HG03175 (cell line): ENCODE measurements at regions not wholly inside any gene's neighbourhood (a gene's known extent, or its start where the extent isn't known, plus 50 kb on each side); places are given as distances from the start of the nearest gene placed in this dataset.
"Not testable (repeated sequence)": the region's sequence is repeated elsewhere in the genome, so short reads cannot be mapped to it uniquely, and the experiment has no call there.

Source experiments
- ATAC-seq: cut with Tn5 transposase; IDR thresholded peaks from one replicate; pipeline ENCODE4 v1.9.1; 2021; ENCODE audit warnings: mild to moderate bottlenecking, moderate library complexity; ENCODE audit not compliant: unreplicated experiment

DNA sequence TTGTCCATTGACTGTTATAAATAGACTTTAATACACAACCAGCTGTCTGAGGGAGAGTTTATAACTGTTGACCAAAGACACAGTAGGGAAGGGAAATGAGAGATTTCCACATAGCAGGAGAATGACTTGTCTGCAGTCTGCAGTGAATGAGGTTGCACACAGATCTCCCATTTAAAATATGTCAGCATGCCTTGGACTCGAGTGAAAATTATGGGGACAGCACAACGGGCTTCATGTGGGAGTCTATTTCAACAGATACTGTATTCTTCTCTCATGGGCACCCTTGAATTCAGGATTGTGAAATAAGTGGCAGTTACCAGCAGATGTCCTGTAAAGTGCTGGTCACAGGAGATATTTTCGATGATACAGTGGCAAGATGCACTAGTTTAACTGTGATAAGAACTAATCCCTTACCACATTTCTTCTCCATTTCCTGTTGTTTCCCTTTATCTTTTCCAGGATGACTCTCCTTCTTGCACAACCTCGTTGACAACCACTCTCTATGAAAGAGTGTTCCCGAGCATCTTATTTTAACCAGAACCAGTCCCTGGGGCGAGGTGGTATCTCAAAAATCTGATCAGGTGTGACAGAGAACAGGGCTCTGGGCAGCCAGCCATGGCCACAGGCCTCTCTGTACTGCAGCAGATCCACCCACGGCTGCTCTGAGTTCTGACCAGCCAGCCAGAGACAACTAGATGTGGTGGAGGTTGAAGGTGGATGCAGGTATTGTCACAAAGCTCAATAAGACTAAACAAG is 51.5 kb upstream of the MAP3K1 start:
- no peak for ATAC-seq

DNA sequence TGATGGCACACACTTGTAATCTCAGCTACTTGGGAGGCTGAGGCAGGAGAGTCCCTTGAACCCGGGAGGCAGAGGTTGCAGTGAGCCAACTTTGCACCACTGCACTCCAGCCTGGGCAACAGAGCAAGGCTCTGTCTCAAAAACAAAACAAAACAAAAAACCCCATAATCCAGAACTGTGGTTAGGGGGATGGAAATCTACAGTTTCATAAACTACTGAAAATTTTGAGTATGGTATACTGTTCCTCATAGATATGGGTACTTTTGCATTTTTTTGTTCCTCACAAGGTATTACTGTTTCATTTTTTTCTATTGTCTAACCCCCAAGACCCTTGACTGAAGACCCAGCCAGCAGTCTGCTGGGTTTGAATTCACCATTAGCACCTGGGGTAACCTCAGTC is 52.2 kb upstream of the MAP3K1 start:
- no peak for ATAC-seq

DNA sequence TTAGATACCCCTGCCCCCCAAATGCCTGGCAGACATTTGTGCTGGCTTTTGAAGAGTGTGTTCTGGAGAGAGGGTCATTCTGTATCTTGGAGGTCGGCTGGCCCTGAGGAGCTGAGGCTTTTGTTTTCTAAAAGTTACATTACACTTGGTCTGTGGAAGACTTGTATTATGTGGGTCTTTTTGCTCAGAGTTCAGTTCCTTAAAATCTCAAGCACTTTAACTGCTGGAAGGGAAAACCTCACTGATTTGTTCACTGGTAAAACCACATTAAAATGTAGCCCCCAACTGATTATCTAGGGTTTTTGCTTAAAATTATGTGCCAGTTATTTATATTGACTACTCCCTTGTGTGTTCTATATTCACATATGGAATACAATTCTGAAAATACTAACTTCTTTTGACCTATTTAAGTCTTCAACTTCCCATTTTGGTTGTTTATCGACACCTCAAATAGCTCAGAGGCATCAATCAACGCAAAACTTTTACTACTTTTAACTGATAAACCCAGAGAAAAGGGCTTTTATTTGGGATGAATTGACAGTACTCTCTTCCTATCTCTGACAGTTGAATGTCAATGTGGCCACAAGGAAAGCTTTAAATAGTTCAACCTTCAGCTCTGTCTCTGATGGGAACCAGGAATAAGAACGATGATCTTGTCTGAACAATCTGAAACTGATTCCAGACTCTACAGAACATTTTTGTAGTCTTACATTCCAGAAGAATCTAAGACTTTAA is 54.0 kb upstream of the MAP3K1 start:
- no peak for ATAC-seq

DNA sequence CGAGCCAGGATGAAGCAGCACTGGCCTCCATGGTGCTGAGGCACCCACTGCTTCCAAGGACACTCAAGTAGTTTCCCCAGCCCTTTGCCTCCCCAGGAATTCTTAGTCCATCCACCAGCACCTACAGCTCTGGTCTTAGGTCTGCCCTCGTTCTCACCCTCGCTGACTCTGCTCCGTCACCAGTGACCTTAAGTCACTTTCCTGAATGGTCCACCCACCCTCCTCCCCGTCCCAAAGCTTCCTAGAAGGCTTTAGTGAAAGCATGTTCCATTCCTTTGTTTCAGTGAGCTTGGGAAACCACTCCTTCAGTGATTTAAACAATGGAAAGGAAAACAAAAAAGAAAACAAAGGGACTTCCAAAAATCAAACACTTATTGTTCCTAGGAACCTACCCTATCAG is 54.6 kb upstream of the MAP3K1 start:
- ATAC-seq, result no peak

DNA sequence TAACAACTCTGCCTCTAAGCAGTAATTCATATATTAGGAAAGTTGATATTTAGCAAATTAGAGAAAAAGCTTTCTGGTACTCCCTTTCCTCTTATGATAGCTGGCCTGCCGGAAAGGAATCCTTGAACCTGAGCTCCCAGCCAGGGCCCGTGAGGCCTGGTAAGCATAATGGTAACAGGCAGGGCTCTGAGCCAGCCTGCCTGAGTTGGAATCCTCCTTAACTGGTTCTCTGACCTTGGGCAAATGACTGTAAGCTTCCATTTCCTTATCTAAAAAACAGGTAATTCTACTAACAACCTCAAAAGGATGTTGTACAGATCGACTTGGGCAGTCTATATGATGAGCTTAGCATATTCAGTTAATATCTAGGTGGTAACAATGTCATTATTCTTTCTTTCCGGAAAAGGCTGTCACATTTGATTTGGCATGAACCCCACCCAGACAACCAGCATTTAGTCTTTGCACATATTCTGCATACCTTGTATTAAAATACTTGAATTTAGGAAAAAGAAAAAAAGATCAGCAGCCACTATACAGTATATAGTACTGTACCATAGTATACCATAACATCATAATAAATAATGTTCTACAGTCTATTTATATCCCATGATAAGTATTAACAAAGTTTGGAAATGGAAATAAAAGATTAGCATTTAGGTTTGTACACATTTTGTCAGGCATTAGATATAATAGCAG is 55.7 kb upstream of the MAP3K1 start:
- ATAC-seq, result no peak

DNA sequence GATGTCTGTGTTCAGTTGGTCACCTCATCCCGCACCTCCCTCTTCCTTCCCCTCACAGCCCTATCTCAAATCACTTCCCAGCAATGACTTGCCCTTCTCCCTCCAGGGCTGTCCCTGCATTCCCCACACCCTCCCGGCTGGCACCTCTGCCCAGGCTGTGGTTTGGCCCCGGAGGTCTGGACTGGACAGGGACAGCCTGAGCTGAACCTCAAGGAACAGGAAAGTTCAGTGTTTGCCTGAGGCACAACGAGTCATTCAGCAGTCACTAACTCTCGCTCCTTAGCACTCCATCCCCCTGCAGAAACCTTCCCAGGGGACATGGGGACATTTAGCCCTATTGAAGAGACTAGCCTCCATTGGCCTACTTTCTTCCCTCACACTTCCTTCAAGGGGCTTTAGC is 58.3 kb upstream of the MAP3K1 start:
- no peak for ATAC-seq

DNA sequence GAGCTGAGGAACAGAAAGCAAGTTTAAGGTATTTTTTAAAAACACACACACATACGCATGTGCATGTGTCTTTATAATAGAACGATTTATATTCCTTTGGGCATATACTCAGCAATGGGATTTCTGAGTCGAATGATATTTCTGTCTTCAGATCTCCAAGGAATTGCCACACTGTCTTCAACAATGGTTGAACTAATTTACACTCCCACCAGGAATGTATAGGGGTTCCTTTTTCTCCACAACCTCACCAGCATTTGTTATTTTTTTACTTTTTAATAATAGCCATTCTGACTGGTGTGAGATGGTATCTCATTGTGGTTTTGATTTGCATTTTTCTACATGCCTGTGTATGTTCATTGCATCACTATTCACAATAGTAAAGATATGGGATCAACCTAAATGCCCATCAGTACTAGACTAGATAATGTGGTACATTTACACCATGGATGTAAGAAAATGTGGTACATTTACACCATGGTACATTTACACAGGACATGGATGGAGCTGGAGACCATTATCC is 60.3 kb upstream of the MAP3K1 start:
- no peak for ATAC-seq

DNA sequence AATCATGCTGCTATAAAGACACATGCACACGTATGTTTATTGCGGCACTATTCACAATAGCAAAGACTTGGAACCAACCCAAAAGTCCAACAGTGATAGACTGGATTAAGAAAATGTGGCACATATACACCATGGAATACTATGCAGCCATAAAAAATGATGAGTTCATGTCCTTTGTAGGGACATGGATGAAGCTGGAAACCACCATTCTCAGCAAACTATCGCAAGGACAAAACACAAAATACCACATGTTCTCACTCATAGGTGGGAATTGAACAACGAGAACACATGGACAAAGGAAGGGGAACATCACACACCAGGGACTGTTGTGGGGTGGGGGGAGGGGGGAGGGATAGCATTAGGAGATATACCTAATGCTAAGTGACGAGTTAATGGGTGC is 61.8 kb upstream of the MAP3K1 start:
- not testable (repeated sequence) for ATAC-seq

DNA sequence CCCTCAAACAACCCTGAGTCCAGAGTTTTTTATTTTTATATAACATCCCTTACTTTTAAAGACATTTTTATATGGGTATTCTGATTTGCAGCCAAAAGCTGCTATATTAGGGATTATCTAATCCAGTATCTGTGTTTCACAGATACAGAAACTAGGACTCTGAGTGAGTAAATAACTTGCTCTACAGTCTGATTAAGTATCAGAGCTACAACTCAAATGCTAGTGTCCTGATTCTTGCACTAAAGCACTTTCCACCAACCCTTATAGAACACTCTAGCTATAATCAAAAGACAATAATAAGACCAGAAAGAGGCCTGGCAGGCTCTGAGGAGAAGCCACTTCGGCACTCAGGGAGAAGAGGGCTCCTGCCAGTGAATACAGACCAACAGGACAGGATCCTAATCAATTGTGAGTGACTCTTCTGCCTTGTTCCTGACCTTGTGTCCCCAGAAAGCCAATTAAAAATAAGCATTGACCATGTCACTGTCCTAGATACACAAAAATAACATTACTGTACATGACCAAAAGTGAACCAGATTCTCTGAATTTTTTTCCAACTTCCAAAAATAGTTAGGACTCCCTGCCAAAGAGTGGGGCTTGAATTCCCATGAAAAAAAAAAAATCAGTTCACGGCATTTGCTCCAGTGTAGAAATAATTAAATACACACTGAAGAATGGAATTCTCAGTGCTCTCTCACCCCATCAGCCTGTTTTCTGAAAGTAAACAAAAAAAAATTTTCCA is 63.6 kb upstream of the MAP3K1 start:
- no peak for ATAC-seq

DNA sequence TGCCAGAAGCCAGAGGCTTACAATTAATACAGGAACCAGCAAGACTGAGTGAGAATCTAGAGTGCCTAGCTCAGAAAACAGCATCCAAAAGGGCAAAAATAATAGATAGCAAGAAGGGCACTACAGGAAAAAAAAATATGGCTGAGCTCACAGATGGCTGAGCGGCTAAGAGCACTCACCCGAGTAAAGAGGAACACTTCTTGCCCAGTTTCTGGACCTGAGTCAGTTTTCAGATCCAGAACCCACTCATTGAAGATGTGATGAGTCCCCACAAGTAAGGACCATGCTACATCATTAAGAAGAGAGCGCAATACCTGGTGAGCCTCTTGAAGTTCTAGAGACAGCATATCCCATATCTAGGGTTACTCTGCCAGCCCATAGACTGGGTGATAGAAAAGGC is 65.5 kb upstream of the MAP3K1 start:
- ATAC-seq, result no peak

DNA sequence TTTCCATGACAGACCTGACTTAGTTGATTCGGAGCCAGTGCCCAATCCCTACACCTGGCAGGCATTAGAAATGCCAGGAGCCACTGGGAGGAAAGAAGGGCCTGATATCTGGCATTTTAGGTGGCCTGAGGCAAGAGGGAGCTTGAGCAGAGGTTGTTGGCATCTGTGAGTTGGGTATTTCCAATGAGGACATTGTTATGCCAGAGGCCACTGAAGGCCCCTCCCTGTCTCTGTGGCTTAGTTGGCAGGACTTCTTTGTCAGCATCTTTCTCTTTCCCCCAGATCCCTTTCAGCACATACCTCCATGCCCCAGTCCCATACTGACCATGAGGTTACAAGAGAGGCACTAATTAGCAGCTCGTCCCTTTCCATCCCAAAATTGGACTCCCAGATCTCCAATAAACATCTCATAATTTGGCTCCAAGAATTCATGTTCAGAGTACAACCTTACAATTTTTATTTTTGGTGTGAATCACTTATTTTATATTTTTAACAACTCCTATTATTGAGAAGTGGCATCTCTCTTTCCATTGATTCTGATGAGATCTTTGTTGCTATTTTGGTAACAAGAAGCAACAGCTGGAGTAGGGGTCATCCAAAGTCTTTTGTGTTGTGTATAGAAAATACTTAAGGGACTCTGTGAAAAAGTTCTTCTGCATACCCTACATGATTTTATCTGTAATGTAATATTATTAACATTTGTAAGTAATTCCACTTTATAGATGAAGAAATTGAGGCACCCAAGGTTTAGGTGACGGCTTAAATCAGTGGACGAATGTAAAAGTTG is 68.6 kb upstream of the MAP3K1 start:
- ATAC-seq, result no peak

DNA sequence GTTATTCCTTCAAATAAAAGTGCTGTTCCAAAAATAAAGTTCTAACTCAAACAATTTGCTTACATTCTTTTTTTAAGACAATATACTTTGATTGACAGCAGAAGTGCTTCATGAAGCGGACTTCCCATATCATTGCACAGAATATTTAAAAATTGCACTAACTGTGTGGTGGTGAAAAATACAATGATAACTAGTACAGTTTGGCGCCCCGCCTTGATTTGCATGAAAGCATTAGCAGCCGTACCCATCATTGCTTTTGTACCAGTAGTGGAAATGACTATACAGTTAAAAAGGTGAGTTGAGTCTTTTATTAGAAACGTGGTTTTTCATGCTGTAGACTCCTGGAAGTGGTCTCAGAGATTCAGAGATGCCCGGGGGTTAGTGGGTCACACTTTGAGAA is 69.5 kb upstream of the MAP3K1 start:
- ATAC-seq, result no peak

DNA sequence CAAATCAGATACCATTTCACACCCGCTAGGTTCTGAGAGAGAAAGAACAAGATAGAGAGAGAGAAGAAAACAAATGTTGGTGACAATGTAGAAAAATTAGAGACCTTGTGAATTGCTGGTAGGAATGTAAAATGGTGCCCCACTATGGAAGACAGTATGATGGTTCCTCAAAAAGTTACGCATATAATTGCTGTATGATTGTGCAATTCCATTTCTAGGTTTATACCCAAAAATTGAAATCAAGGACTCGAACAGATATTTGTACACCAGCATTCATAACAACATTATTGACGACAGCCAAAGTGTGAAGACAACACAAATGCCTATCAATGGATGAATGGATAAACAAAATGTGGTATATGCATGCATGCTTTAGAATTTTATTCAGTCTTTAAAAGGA is 74.5 kb upstream of the MAP3K1 start:
- ATAC-seq, result no peak

DNA sequence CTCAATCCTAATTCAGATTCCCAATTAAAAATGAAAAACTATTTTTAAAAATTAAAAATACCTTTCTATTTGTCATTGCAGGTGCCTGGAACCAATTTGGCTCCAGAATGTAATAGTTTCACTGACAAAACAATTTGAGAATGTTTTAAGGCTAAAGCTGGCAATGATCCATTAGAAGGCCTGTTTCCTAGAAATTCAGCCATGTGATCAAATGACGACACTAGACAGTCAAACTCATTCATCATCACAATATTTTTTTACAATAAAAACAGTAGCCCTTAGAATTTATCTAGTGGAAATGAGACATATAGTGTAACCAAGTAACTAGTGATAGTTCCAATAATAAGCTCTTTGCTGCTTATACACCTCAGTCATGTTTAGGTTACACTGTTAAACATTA is 75.4 kb upstream of the MAP3K1 start:
- no peak for ATAC-seq

DNA sequence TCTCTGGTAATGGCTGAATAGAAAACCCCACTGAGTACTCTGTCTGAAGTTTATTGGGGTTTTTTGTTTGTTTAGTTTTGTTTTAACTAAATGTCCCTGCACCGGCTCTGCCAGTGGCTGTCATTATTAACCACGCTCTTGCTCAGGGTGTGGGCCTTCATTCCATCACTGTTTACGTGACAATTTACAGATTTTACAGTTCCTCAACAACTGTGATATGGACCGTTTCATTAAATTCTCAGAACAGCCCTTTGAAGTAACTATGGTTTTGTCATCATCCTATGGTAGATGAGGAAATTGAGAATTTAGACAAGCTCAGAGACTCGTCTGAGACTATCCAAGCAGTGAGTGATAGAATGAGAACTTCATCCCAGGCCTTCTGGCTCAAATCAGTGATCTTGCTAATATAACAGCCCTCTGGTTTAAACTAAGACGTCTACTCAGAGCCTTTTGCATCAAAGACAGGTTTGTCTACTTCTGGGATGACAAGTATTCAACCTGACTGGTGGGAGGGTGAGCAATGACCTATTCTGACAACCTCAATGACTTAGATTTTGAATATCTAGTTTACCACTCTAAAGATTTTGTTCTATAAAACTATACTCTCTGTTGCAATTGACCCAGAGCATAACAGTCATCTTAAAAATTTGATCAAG is 77.3 kb upstream of the MAP3K1 start:
- no peak for ATAC-seq

DNA sequence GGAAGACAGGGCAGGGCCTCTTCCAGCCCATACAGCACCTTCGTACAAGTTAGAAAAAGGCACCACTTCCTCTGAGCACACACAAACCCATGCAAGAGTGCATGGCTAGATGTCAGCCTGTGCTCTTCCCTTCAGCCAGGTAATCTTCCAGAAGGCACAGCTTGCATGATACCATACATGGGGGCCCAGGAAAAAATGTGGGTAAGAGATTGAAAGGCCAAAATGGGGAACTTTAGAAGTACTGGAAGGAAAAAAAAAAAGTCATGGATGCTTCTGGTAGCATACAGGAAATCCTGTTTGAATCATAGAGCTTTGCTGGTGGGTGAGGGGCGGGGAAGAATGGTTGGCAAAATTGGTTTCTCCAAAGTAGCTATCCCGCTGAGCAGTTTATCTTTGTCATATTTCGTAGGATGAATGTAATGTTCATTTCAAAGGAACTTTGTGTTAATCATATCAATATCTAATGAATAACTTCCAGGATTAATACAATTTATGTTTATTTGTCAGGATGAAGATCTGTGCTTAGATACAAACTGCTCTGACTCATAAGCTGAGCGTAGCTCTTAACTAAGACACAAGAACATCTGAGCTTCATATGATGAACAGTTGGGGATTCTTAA is 78.2 kb upstream of the MAP3K1 start:
- no peak for ATAC-seq

DNA sequence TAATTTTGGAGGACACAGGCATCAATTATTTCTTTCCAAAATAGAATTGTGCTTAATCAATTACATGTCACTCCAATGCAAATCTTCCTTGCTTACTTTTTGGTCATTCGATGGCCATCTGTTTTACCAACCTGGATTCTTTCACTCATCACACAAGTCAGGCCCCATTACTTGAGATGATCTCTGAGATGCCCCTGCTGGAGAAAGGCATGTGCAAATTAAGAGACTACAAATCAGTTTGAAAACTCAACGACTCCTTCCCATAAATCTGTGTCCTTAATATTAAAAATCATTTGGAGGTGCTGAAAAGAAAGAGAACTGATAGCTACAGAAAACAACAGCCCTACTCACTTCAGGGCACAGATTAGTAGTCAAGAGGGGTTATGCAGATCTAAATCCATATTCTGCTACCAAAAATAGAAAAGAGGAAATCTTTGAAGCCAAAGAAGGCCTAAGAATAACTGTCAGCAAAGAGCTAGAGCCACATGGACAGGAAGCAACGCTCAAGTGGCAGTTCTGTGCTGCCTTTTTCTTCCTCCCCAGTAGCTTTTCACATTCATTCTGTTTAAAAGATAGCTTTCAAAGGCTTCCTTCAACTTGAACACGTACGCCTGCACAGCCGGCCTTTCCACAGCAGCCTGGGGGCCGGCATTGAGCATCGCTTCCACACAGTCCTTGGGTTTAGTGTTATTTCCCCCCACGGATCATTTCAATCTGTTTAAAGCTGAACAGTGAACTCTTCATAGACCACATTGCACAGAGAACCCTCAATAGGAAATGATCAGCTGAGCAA is 79.3 kb upstream of the MAP3K1 start:
- no peak for ATAC-seq

DNA sequence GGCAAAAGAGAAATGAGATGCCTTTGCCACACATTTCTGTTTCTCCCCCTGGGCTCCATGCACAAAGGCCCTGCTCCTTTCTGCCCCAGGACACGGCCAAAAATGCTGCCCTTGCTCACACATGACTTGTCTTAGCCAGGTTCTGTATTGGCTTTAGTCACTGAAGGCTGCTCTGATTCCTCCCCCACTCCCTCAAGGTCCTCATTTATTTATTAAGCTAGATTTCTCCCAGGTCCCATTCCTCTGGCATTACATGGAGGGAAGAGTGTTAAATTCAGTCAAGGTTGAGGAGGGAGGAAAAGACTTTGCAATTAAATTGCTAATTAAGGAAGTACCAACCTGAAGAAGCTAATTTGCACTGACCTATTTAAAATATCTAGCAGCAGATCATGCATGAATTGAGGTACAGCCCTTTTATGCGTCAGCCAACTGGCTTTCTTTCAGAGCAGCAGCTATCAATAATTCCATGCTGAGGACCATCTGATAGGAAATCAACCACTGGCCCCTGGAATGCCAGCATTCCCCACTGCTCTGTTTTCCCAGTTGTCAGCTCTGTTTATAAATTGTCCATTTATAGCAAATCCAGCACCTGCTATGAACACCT is 81.2 kb upstream of the MAP3K1 start:
- ATAC-seq, result no peak
